ENCODE measurements at regions not wholly inside any gene's neighbourhood (a gene's known extent, or its start where the extent isn't known, plus 50 kb on each side); places are given as distances from the start of the nearest gene placed in this dataset.

- TF ChIP-seq CTCF (IDR thresholded peaks at IDR 0.05; ENCODE audit: borderline replicate concordance, extremely low read depth, low read length, poor library complexity, severe bottlenecking) (no peak), EZH2 (IDR thresholded peaks at IDR 0.05; ENCODE audit: borderline replicate concordance, low read depth, low read length, severe bottlenecking) (no peak)
Measured at GRCh38 chr4:140257461-140258305, 103.7 kb upstream of the MAML3 start.
